ENCODE measurements at regions not wholly inside any gene's neighbourhood (a gene's known extent, or its start where the extent isn't known, plus 50 kb on each side); places are given as distances from the start of the nearest gene placed in this dataset.

DNA sequence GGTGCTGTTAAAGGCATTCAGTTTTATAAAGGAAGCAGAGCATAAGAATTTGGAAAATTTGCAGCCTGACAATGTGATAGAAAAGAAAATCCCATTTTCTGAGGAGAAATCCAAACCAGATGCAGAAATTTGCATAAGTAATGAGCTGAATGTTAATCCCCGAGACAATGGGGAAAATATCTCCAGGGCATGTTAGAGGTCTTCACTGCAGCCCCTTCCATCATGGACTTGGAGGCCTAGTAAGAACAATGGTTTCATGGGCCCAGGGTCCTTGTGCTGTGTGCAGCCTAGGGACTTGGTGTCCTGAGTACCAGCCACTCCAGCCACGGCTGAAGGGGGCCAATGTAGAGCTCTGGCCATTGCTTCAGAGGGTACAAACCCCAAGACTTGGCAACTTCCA is 542.7 kb upstream of the NR3C2 start:
- no peak overlapping the region for H3K4me3 ChIP-seq
- DNase-seq (no peak), ATAC-seq (no peak), FAIRE-seq (no peak)
- intact Hi-C loops (cut with DNase I), result no loop called here
- no peaks in the 10 kb centered on the region for H3K36me3 ChIP-seq
- H3K27ac ChIP-seq, result no peak overlapping the region
- WGBS, 2 donors, result 88 to 91% methylated on average over 2 of the region's 2 CpGs
- H3K9me3 ChIP-seq, result no peaks in the 10 kb centered on the region
- no peak for TF ChIP-seq CTCF (IDR thresholded peaks at IDR 0.05)
- no peaks in the 10 kb centered on the region for H3K4me1 ChIP-seq
- H3K27me3 ChIP-seq, result no peaks in the 10 kb centered on the region

- no peaks in the 10 kb centered on the region for H3K4me1 ChIP-seq
- H3K4me3 ChIP-seq, result no peak overlapping the region
- no peak for TF ChIP-seq CTCF (IDR thresholded peaks at IDR 0.05)
- no peak overlapping the region for H3K27ac ChIP-seq
- WGBS, 2 donors, result 64 to 69% methylated on average over 4 of the region's 4 CpGs
- DNase-seq (no peak), ATAC-seq (no peak), FAIRE-seq (no peak)
- intact Hi-C loops (cut with DNase I), result no loop called here
- H3K27me3 ChIP-seq, result no peaks in the 10 kb centered on the region
- no peaks in the 10 kb centered on the region for H3K9me3 ChIP-seq
- no peaks in the 10 kb centered on the region for H3K36me3 ChIP-seq
Observed at GRCh38 chr4:148982200-148982599, 540.0 kb upstream of the NR3C2 start.

- no peak for TF ChIP-seq CTCF (IDR thresholded peaks at IDR 0.05)
- no peaks in the 10 kb centered on the region for H3K27me3 ChIP-seq
- DNase-seq, result no peak
- H3K4me1 ChIP-seq, result no peaks in the 10 kb centered on the region
- no peak overlapping the region for H3K4me3 ChIP-seq
- no peaks in the 10 kb centered on the region for H3K36me3 ChIP-seq
- intact Hi-C loops (cut with DNase I), result no loop called here
- H3K27ac ChIP-seq, result no peak overlapping the region
- no peak for ATAC-seq
- FAIRE-seq, result no peak
- H3K9me3 ChIP-seq, result no peaks in the 10 kb centered on the region
Observed at GRCh38 chr4:148980782-148981480, 538.7 kb upstream of the NR3C2 start.

- no peak overlapping the region for H3K4me3 ChIP-seq
- no peaks in the 10 kb centered on the region for H3K27me3 ChIP-seq
- FAIRE-seq (no peak), DNase-seq (no peak), ATAC-seq (no peak)
- no peak overlapping the region for H3K27ac ChIP-seq
- 79 to 87% methylated on average over 3 of the region's 3 CpGs for whole genome bisulfite sequencing, 2 donors
- no peaks in the 10 kb centered on the region for H3K4me1 ChIP-seq
- intact Hi-C loops (cut with DNase I), result no loop called here
- TF ChIP-seq CTCF (IDR thresholded peaks at IDR 0.05), result no peak
- H3K36me3 ChIP-seq, result no peaks in the 10 kb centered on the region
- no peaks in the 10 kb centered on the region for H3K9me3 ChIP-seq
Observed at GRCh38 chr4:148978301-148978700, 536.1 kb upstream of the NR3C2 start.

- intact Hi-C loops (cut with DNase I), result no loop called here
- Histone ChIP-seq H3K4me1 (no peaks in the 10 kb centered on the region), H3K9me3 (no peaks in the 10 kb centered on the region), H3K27me3 (no peaks in the 10 kb centered on the region), H3K27ac (no peak overlapping the region), H3K36me3 (no peaks in the 10 kb centered on the region), H3K4me3 (no peak overlapping the region)
- 45 to 59% methylated on average over 1 of the region's 1 CpG for WGBS, 2 donors
- FAIRE-seq (no peak), DNase-seq (no peak), ATAC-seq (no peak)
- TF ChIP-seq CTCF (IDR thresholded peaks at IDR 0.05), result no peak
Observed at GRCh38 chr4:148975464-148975863, 533.2 kb upstream of the NR3C2 start.
